Hepatic stellate cell (primary cell): ENCODE measurements at regions not wholly inside any gene's neighbourhood (a gene's known extent, or its start where the extent isn't known, plus 50 kb on each side); places are given as distances from the start of the nearest gene placed in this dataset.

Experiments used
- DNase-seq: peaks from one replicate; pipeline ENCODE4 v3.0.0; 2011; ENCODE audit warnings: low spot score

DNA sequence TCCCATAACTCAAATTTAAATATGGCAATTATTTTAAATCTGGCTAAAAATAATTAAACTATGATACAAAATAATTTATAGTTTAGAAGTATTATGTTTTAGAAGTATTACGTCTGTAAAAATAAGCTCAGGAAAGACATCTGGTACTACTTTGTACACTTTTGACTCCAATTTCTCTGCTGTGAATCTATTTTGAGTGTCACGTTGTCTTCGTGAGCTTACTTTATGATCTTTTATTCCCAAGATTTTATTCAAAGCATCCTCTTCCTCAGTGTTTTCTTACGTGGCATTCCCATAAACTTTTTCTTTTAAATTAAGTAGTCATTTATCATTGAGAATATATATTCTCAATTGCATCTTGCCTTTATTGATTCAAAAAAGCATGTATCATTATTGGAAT, 223.3 kb upstream of the KCNJ16 start:
- DNase-seq: no peak

- no peak for DNase-seq
Observed at GRCh38 chr17:69853541-69854224, 221.3 kb upstream of the KCNJ16 start.

DNA sequence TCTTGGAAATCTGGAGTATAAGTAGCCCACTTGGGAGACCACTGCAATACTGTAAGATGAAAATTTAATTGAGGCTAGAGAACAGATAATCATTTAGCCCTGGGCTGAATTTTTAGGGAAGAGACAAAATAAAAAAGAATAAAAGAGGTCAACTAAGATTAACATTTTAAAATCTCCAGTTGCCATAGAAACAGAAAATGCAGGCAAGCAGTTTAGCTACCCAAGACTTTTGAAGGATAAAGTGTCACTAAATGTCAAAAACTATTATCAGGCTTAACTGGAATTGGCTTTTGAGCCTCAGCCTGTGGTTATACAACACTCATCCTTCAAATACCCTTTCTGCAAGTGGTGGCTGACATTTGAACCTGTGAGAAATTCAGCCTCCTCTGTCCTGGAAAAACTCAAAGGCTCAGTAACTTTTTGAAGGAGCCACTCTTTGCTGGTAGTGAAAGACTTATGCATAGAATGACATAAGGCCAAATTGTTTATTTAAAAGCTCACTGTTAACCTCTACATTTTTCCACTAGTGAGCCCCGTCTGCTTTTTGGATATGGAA, 220.7 kb upstream of the KCNJ16 start:
- no peak for DNase-seq

DNA sequence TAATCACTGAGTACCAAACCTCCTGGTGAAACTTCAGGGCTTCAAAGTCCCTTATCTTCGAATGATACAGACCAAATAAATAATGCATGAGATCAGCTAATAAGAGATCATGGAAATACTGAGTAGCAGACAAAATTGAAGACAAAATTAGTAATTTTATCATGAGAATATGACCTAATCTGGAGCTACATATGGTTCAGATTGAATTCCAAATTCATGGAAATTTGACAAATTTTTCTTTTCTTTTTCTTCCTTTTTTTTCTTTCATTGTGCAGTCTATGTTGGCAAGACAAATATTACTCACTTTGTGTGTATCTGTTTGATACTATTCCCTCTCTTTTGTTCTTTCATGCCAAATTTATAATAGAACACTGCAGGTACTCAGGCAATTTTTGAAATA, 218.1 kb upstream of the KCNJ16 start:
- DNase-seq: no peak

DNA sequence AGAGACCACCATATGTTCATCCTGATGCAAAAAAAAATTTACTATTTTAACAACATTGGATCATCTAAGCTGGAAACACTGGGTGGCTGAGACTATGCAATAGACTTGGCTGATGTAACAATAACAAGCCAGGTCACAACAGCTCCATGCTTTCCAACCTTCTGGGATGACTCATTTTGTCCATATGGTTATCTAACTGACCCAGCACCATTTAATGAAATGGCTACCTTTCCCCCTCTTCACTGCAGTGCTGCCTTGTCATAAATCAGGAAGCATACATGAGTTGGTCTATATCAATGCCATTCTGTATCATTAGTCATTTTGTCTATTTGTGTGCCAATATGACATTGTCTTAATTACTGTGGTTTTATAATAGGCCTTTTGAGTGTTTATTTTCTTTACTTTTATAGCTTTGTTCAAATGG, 217.6 kb upstream of the KCNJ16 start:
- DNase-seq: peak; percentile 32

DNA sequence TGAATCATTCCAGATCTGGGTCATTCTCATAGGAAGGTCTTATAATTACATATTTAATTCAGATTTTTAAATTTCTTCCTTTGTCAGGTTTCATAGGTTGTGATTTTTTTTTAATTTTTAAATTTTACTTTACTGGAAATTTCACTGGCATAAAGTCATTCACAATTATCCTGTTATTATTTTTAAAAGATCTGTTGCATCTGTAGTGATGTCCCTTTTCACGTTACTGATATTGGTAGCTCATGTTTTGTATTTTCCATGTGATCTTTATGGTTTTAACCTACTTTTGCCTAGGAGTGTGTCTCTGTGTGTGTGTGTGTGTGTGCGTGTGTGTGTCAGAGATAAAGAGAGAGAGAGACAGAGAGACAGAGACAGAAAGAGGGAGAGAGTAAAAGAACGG, 216.6 kb upstream of the KCNJ16 start:
- no peak for DNase-seq

DNA sequence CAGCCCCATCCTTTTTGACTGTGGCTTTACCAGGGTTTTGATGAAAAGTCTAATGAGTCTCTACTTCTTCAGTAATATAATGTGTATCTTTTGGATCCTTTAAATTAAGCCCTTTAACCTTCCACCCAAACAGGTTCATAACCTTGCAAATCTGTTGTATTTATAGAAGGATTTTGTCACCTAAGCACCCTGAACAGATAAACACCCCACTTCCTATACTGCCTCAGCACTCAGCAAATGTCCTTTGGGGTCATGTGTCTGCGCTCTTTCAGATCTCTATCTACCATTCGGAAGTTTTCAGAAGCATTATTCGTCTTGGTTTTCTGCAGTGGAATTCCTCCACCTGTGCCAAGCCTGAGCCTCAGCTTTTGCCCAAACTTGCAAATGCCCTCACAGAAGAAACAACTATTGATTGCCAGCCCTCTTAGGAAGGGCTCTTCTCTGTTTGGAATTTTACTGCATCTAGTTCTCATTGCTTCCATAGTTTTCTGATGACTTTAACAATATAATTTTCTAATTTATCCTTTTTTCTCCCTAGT, 214.8 kb upstream of the KCNJ16 start:
- DNase-seq: no peak

DNA sequence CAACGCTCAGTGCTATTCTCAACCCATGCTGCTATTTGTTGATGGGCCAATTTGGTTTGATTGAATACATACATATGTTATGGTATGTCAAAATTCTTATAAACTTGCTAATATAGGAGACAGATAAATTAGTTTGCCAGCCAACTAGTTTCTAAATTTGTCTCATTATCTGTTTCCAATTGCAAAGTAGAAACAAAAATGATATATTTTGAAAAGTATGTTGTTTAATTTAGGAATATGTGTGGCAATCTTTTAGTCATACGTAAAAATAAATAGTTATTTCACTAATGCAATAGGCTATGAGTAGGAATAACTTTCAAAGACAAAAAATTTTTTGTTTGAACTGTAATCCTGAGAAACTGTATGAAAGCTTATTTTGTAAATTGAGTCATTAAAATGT, 210.6 kb upstream of the KCNJ16 start:
- DNase-seq: no peak

DNA sequence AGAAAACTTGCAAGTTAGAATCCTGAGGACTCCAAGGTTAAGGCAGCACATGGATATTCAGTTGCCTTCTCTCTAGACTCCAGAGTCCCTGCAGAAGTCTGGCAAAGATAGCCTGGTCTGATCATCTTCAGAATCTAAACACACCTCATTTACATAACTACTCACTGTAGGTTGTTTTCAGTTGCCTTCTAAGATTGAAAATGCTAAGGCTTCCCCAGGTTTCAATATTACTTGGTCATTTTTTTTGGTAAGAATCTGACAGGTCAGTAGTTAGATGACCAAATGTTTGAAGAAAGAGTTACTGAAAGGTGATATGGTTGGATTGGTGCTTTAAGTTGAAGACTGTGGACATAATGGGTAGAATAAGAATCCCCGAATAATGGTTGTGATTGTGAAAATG, 205.4 kb upstream of the KCNJ16 start:
- DNase-seq: no peak

DNA sequence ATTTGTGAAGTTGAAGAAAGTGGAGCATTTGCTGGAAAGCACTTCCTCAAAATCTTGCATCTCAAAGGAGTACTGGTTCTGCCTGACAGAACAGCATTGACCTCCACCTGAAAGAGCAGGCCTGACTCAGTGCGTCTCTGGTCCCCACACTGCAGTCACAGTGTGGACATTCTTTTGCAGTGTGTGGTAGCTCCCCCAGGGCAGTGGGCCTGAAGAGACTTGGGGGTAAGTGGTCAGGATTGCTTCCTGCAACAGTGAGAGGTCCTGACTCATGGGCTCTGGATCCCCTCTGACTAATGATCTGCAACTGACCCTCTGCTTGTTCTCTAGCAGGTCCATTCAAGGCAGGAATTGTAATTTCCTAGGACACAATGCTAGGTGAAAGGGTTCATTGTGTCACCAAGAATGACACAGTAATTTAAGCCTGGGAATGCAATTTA, 204.9 kb upstream of the KCNJ16 start:
- peak; percentile 36 for DNase-seq

- no peak for DNase-seq
Observed at GRCh38 chr17:69870751-69871199, 204.2 kb upstream of the KCNJ16 start.

- DNase-seq: no peak
Observed at GRCh38 chr17:69871318-69871717, 203.7 kb upstream of the KCNJ16 start.

DNA sequence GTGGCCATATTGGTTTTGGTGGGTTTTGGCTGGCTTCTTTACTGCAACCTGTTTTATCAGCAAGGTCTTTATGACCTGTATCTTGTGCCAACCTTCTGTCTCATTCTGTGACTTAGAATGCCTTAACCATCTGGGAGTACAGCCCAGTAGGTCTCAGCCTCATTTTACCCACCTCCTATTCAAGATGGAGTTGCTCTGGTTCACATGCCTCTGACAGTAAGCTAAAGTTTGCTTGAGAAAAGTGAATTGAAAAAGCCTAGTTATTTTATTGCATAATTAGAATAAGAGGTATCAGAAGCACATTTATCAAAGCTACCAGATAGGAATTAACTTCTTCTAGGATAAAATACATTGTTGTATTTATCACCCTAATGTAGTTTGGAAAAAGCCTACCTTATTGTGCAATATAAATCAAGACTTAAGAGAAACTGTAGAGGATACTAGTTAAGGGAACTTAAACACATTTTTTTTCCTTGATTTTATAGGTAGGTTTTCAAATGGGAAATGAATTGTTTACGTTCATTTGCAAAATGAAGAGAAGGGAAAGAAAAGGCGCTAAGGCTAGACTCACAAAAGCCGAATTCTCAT, 202.3 kb upstream of the KCNJ16 start:
- no peak for DNase-seq

DNA sequence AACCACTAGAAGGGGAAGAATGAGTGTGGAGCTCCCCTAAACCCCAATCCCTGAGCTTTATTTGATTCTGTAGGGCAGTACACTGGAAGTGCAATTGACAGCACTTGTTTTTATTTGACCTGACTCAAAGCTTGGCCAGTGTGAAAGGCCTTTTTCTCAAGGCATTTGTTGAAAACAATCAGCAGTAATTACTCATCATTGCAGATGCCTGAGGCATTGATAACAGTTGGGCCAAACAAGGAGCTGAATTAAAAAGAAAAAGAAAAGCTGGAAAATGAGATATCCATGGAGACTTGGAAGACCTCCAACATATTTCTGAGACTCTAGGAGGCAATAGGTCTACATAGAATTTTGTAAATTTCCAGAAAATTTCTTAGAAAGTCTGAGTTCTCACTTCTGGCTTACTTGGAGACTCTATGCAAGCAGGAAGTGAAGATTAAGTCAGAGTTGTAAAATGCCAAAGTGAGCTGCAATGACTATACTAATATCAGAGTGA, 200.8 kb upstream of the KCNJ16 start:
- DNase-seq: no peak

DNA sequence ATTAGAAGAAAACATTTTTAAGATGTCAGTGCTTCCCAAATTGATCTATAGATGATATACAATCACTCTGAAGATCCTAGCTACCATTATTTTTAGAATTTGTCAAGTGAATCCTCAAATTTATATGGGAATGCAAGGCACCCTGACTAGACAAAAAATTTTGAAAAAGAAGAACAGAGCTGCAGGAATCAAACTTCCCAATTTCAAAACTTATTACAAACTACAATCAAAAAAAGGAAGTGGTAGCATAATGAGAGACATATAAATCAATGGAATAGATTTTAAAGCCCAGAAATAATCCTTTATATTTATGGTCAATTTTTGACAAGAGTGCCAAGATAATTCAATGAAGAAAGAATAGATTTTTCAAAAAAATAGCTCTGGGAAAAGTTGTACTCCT, 198.3 kb upstream of the KCNJ16 start:
- no peak for DNase-seq

DNA sequence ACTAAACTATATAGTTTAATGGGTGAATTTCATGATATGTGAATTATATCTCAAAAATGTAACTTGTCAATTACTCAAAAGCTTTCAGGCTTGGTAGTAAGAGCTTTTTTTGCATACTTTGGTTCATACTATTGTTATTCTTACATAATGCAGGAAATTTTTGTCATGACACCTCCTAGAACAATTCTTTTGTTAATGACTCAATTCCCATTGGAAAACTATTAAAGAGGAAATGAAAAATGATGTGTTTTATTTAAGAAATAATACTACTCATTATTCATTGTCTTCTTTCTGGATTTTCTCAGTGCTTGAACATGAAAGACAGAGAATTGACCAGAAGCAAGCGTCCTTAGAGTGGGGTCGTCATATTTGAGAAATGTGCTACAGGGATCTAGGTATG, 196.4 kb upstream of the KCNJ16 start:
- no peak for DNase-seq

GRCh38 chr17:69879576-69879975, 195.4 kb upstream of the KCNJ16 start:
- no peak for DNase-seq

- DNase-seq: no peak
Observed at GRCh38 chr17:69880591-69881112, 194.4 kb upstream of the KCNJ16 start.

- no peak for DNase-seq
Observed at GRCh38 chr17:69882281-69882680, 192.7 kb upstream of the KCNJ16 start.

DNA sequence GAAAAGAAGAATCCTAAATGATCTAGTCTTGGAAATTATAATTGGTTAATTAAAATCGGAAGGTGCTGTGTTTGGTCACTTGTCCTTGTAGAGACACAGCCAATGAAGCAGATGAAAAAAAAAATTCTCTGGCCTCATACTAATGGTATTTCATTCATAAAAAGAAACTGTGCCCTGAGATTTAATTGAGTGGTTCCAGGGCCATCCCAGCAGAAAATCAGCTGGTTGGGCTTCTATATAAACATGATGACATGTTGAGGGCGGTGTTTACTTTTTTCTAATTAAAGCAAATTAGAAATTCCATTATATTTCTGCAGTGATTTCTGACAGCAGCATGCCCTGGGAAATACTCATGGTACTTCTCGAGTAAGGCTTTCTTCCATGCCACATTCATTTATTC, 191.9 kb upstream of the KCNJ16 start:
- no peak for DNase-seq

- DNase-seq: no peak
Observed at GRCh38 chr17:69884356-69884755, 190.7 kb upstream of the KCNJ16 start.

GRCh38 chr17:69884846-69885245, 190.2 kb upstream of the KCNJ16 start:
- DNase-seq: no peak

- no peak for DNase-seq
Observed at GRCh38 chr17:69898601-69899000, 176.4 kb upstream of the KCNJ16 start.
